Brain microvascular endothelial cell (primary cell): ENCODE measurements at regions not wholly inside any gene's neighbourhood (a gene's known extent, or its start where the extent isn't known, plus 50 kb on each side); places are given as distances from the start of the nearest gene placed in this dataset.

Source experiments
- DNase-seq: peaks from one replicate; pipeline ENCODE4 v3.0.0-alpha.2; 2020
- H3K27ac ChIP-seq: fragments of 250-450 bp; sonication (Bioruptor Pico); 2 replicates; pipeline ENCODE4 v1.5.1; 2020; ENCODE audit warnings: mild to moderate bottlenecking, moderate library complexity
- H3K27me3 ChIP-seq: fragments of 250-450 bp; sonication (Bioruptor Pico); replicated peaks from 2 replicates; pipeline ENCODE4 v1.5.1; 2020; ENCODE audit warnings: mild to moderate bottlenecking
- H3K36me3 ChIP-seq: fragments of 250-450 bp; sonication (Bioruptor Pico); replicated peaks from 2 replicates; pipeline ENCODE4 v1.5.1; 2020; ENCODE audit warnings: mild to moderate bottlenecking
- H3K4me3 ChIP-seq: 2 replicates; pipeline ENCODE4 v1.5.1; 2011; ENCODE audit warnings: low read depth, mild to moderate bottlenecking, control low read depth, low read length, moderate library complexity
- in situ Hi-C: cut with HindIII; loops from 2 replicates; pipeline ENCODE4 v1.10.0; 2017; ENCODE audit warnings: low sequenced_read_pairs, low pct_ligation_motif_present
- TF ChIP-seq, protein P1 (sequence below): IDR thresholded peaks from 2 replicates; pipeline ENCODE4 v1.5.1; 2011; ENCODE audit warnings: low read depth, mild to moderate bottlenecking, moderate library complexity, low read length, control low read depth, inconsistent platforms; ENCODE audit errors: missing control alignments

DNA sequence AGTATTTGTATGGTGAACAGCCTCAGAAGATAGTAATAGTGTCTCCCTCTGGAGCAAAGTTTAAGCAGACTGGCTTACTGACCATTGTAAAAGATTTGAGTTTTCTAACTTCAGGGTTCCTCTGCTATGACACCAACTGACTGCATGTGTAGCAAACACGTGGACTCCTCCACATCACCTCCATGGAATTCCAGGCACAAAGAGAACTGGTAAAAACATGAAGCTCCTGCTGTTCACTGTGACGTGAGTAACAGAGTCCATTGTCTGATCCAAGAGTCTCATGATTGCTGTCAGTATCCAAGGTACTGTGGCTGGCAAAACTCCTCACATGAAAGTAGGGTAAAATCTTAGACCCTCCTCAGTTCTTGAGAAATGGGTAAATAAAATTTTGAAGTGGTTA, 107.6 kb upstream of the FAM9B start:
- H3K4me3 ChIP-seq = no peak overlapping the region
- H3K36me3 ChIP-seq = no peaks in the 10 kb centered on the region
- TF ChIP-seq, protein P1, sequence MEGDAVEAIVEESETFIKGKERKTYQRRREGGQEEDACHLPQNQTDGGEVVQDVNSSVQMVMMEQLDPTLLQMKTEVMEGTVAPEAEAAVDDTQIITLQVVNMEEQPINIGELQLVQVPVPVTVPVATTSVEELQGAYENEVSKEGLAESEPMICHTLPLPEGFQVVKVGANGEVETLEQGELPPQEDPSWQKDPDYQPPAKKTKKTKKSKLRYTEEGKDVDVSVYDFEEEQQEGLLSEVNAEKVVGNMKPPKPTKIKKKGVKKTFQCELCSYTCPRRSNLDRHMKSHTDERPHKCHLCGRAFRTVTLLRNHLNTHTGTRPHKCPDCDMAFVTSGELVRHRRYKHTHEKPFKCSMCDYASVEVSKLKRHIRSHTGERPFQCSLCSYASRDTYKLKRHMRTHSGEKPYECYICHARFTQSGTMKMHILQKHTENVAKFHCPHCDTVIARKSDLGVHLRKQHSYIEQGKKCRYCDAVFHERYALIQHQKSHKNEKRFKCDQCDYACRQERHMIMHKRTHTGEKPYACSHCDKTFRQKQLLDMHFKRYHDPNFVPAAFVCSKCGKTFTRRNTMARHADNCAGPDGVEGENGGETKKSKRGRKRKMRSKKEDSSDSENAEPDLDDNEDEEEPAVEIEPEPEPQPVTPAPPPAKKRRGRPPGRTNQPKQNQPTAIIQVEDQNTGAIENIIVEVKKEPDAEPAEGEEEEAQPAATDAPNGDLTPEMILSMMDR = no peak
- in situ Hi-C loops = no loop called here
- H3K27me3 ChIP-seq = no peaks in the 10 kb centered on the region
- DNase-seq = peak; percentile 65
- H3K27ac ChIP-seq = no peak overlapping the region

- TF ChIP-seq, protein P1 = no peak
- Histone ChIP-seq H3K27me3 (no peaks in the 10 kb centered on the region), H3K4me3 (no peak overlapping the region), H3K27ac (no peak overlapping the region), H3K36me3 (no peaks in the 10 kb centered on the region)
- DNase-seq = no peak
- in situ Hi-C loops = no loop called here
These were observed 110.8 kb upstream of the FAM9B start for GRCh38 chrX:9144701-9145241.

DNA sequence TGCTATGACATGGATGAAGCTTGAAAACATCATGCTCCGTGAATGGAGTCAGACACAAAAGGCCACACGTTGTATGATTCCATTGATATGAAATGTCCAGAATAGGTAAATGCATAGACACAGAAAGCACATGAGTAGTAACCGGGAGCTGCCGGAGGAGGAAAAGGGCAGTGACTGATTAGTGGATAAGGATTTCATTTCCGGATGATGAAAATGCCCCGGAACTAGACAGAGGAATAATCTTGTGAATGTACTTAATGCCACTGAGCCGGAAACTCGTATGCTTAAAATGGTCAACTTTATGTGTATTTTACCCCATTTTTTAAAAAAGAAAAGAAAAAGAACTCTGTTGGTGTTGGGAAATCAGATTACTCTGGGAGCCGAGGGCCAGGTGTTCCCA, 112.7 kb upstream of the FAM9B start:
- Histone ChIP-seq H3K27me3 (no peaks in the 10 kb centered on the region), H3K36me3 (no peaks in the 10 kb centered on the region), H3K27ac (no peak overlapping the region), H3K4me3 (no peak overlapping the region)
- TF ChIP-seq, protein P1 = no peak
- in situ Hi-C loops = no loop called here
- DNase-seq = no peak

DNA sequence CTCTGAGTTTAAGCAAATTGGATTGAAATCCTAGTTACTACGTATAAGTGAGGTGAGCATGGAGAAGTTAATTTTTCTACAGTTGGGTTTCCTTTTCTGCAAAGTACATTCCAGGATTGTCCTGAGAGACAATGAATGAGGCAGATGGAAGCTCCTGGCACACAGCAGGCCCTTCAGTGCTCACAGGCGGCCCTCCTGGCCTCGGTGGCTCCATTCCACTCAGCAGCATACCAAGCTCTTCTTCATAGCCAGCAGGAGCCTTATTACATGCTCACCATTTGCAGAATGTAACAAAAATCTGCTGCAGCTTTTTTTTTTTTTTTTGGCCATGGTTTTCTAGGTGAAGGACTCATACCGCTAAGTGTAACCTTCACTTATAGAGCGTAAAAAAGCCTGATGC, 113.2 kb upstream of the FAM9B start:
- TF ChIP-seq, protein P1 = no peak
- H3K36me3 ChIP-seq = no peaks in the 10 kb centered on the region
- no peaks in the 10 kb centered on the region for H3K27me3 ChIP-seq
- no peak for DNase-seq
- no peak overlapping the region for H3K4me3 ChIP-seq
- H3K27ac ChIP-seq = no peak overlapping the region
- in situ Hi-C loops = no loop called here

GRCh38 chrX:9147726-9148125, 113.8 kb upstream of the FAM9B start:
- Histone ChIP-seq H3K4me3 (no peak overlapping the region), H3K27ac (no peak overlapping the region), H3K36me3 (no peaks in the 10 kb centered on the region), H3K27me3 (no peaks in the 10 kb centered on the region)
- DNase-seq = no peak
- TF ChIP-seq, protein P1 = no peak
- in situ Hi-C loops = no loop called here
